DMS153 (cell line): ENCODE measurements at regions not wholly inside any gene's neighbourhood (a gene's known extent, or its start where the extent isn't known, plus 50 kb on each side); places are given as distances from the start of the nearest gene placed in this dataset.
A peak's percentile ranks its signal among the peaks of the same experiment; 100 is the strongest.

Experiments
- DNase-seq: peaks from one replicate; lab custom pipeline; 2025; lab: John Stamatoyannopoulos, UW

GRCh38 chr16:13394488-13394887 is 493.1 kb downstream of the SHISA9 start:
- DNase-seq: no peak

GRCh38 chr16:13397126-13397525 is 495.7 kb downstream of the SHISA9 start:
- no peak for DNase-seq

GRCh38 chr16:13401641-13402040 is 500.2 kb downstream of the SHISA9 start:
- no peak for DNase-seq

DNA sequence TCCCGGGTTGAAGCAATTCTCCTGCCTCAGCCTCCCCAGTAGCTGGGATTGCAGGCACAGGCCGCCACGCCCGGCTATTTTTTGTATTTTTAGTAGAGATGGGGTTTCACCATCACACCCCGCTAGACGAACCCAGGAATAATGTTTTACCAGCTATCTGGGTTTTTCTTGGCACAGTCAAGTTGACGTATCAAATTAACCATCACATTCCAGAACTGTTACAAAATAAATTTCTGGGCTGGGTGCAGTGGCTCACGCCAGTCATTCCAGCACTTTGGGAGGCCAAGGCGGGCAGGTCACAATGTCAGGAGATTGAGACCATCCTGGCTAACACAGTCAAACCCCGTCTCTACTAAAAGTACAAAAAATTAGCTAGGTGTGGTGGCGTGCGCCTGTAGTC is 501.2 kb downstream of the SHISA9 start:
- DNase-seq: no peak

- no peak for DNase-seq
These were observed 501.9 kb downstream of the SHISA9 start for GRCh38 chr16:13403326-13403725.

GRCh38 chr16:13414154-13414553 is 505.8 kb upstream of the ERCC4 start:
- DNase-seq: no peak

DNA sequence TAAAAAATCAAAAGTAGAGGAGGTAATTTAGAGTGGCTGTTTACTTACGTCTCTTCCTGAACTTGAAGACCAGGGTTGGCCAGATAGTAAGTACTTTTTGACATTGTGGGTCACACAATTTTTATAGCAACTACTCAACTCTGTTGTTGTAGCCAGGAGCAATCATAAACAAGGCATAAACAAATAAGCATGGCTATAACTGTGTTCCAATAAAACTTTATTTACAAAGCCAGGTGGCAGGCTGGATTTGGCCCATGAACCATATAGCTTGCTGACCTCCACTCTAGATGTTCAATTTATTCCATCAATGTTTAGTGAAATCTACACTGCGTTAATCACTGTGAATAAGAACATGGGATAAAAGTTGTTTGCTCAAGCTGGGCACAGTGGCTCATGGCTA is 500.4 kb upstream of the ERCC4 start:
- no peak for DNase-seq

DNA sequence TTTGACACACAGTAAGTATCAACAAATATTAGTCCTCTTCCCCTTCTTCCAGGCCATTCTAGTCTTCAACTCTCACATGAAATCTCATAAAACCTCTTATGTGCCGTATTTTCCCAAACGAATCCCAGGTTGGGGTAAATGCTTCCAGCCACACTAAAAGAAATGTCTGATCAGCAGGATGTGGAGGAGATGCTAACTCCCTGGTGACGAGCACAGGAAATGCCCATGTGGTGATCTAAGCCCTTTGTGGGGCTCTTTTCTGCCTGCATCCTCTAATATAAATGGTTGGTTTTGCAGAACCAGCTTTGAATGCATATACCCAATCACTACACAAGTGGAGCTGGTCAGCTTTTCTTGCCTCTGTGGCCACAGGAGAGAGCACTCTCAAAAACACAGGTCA is 498.2 kb upstream of the ERCC4 start:
- no peak for DNase-seq

- no peak for DNase-seq
These were observed 494.1 kb upstream of the ERCC4 start for GRCh38 chr16:13425836-13426235.

- DNase-seq: no peak
These were observed 493.7 kb upstream of the ERCC4 start for GRCh38 chr16:13426269-13426668.

GRCh38 chr16:13426736-13427135 is 493.2 kb upstream of the ERCC4 start:
- DNase-seq: no peak

- DNase-seq: no peak
These were observed 492.0 kb upstream of the ERCC4 start for GRCh38 chr16:13427943-13428342.

- DNase-seq: no peak
These were observed 490.5 kb upstream of the ERCC4 start for GRCh38 chr16:13429416-13429815.

- no peak for DNase-seq
These were observed 484.5 kb upstream of the ERCC4 start for GRCh38 chr16:13435415-13435814.

- no peak for DNase-seq
These were observed 484.0 kb upstream of the ERCC4 start for GRCh38 chr16:13435873-13436474.

DNA sequence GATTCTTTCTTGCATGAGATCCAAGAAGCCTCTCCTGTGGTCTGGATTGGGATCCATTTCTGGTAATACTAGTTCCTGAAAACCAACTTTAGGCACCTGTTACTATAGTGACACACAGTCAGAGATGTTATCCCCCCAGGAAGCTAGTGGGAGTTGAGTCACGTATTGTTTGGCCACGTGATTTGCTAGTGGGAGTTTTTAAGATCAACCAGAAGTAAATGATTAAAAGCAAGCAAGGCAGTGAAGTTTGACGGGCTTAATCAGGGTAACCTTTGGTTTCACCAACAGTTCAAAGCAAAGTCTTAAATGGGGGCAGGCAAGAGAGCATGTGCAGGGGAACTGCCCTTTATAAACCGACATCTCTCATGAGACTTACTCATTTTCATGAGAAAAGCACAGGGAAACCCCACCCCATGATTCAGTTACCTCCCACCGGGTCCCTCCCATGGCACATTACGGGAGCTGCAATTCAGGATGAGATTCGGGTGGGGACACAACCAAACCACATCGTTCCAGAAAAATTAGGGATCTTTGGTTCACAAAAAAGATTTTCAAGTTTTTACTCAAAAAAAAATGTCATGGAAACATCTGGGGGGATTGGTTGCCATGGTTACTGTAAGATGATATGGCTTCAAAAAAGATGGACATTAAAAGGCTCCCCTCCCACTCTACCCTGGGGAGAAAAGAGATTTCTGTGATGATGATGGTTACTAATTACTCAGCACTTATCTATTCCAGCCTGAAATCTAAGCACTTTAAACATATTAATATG is 483.1 kb upstream of the ERCC4 start:
- DNase-seq: no peak

DNA sequence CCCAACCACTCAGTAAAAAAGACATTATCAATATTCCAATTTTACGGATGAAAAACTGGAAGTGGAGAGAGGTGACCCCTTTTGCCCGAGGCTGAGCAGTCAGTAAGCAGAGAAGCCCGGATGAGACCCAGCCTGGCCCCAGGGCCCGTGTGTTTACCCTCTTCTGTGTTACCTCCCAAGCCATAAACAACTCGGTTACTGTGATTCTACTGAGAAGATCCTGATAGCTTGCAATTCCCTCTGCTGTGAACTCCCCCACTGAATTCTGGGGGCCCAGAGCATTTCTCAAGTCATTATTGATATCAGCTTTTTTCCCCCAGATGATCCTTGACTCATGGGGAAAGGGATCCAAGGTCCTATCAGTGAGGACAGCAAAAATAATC is 482.6 kb upstream of the ERCC4 start:
- no peak for DNase-seq

- no peak for DNase-seq
These were observed 481.9 kb upstream of the ERCC4 start for GRCh38 chr16:13438064-13438463.

DNA sequence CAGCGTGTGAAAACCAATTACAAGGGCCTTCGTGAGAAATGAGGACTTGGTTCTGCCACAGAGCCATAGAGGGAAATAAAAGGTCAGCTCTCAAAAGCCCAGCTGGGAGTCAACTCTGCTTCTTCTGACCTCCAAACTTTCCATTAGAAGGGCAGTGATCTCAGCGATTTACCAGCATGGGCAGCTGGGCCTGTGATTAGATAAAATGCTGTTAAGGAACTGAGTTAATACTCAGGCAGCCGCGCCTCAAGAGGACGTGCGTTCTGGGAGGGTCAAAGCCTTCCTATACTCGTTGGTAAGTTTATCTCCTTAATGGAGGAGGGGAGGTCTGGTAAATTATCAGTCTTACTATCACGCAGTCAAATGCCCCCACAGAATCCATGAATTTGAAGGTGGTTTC is 480.2 kb upstream of the ERCC4 start:
- DNase-seq: no peak

GRCh38 chr16:13441675-13442074 is 478.3 kb upstream of the ERCC4 start:
- no peak for DNase-seq

- no peak for DNase-seq
These were observed 471.6 kb upstream of the ERCC4 start for GRCh38 chr16:13448346-13448745.

DNA sequence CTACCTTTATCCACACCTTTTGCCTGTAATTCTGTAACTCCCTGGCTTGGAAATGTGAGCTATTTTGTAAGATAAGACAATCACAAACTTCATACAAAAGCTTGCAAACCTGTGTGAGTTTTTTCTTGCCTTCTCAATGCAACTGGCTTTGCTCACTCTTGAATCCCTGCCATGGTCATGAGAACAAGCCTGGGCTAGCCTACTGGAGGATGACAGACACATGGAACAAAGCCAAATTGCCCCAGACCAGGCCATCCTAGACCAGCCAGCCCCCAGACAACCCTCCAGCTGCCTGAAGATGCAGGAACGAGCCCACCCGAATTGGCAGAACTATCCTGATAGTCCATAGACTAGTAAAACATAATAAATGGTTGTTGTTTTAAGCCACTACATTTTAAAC is 466.6 kb upstream of the ERCC4 start:
- DNase-seq: peak; percentile 53

DNA sequence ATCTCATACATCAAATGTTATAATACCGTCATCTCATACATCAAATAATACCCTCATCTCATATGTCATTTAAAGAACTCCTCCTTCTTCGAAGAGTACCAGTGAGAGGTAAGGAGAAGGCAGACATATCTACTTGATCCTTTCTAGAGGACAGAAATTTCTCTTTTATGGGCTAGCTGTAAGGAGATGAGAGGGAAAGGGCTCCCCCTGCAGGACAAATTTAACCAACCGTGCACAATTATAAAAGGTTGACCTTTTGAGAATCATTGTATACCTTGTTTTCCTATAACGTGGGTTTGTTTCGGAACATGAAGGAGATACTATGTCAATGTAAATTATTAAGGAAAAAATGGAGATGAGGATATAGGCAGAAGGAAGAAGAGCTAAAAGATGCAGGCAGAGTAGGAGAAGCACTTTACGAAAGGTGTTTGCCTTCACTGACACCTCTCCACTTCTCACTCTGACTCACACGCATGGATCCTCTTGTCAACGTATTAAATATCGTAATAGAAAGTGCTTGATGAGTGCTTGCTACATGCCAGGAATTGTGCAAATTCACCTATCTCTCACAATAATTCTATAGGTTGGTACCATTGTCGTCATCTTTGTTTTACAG is 465.9 kb upstream of the ERCC4 start:
- no peak for DNase-seq

GRCh38 chr16:13463619-13464018 is 456.3 kb upstream of the ERCC4 start:
- DNase-seq: no peak
